Esophagus (tissue), 2 donors: ENCODE measurements at regions not wholly inside any gene's neighbourhood (a gene's known extent, or its start where the extent isn't known, plus 50 kb on each side); places are given as distances from the start of the nearest gene placed in this dataset.

Source experiments
- H3K27ac ChIP-seq, 2 donors: one replicate each; pipeline ENCODE4 v1.5.1; 2013; ENCODE audit warnings: low read depth in 2 of 2, mild to moderate bottlenecking in 2 of 2, inconsistent platforms in 1 of 2, low read length in 1 of 2, moderate library complexity in 1 of 2
- H3K27me3 ChIP-seq, 2 donors: one replicate each; pipeline ENCODE4 v1.6.1; 2013; ENCODE audit warnings: low read length in 2 of 2, control low read depth in 1 of 2, mild to moderate bottlenecking in 1 of 2; ENCODE audit not compliant: insufficient read depth in 2 of 2, control insufficient read depth in 1 of 2
- H3K36me3 ChIP-seq, 2 donors: one replicate each; pipeline ENCODE4 v1.6.1; 2013; ENCODE audit warnings: low read length in 1 of 2; ENCODE audit not compliant: control insufficient read depth in 2 of 2, insufficient read depth in 2 of 2
- H3K4me1 ChIP-seq, 2 donors: one replicate each; pipeline ENCODE4 v1.6.1; 2013; ENCODE audit warnings: low read length in 1 of 2; ENCODE audit not compliant: control insufficient read depth in 2 of 2, insufficient read depth in 2 of 2
- H3K4me3 ChIP-seq, 2 donors: one replicate each; pipeline ENCODE4 v1.5.1; 2013; ENCODE audit warnings: low read length in 2 of 2, mild to moderate bottlenecking in 2 of 2, low read depth in 1 of 2, moderate library complexity in 1 of 2
- H3K9me3 ChIP-seq, 2 donors: one replicate each; pipeline ENCODE4 v1.6.1; 2013; ENCODE audit warnings: mild to moderate bottlenecking in 2 of 2, low read depth in 1 of 2, low read length in 1 of 2, moderate library complexity in 1 of 2; ENCODE audit not compliant: control insufficient read depth in 2 of 2, insufficient read depth in 1 of 2
- WGBS, 2 donors: extraction: QIAGEN DNeasy Blood & Tissue Kit; methylation state at CpG; one replicate each; pipeline ENCODE4 v1.1.7; 2013; 5-methylcytosine and 5-hydroxymethylcytosine counted together
- donor health status: healthy with polysubstance abuse.
- donor health status: Bipolar disorder and iron deficiency.

DNA sequence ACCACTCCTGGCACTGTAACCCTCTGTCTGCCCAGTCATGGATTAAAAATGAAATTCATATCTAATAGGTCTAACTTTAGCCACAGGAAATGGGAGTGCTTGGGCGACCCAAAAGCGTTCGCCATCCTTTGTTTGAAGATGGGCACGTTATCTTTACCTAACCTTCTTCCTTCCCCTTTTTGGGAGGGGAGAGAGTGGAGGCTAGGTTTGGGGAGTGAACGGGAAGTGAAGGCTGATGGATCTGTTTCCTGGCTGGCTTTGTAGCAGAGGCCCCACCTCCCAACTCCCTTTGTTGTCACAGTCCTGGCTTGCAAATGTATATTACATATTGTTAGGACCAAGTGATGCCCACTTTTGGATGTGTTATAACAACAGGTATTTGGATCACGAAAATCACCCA lies 98.1 kb upstream of the ARHGEF3 start:
- no peaks in the 10 kb centered on the region for H3K4me1 ChIP-seq
- H3K27ac ChIP-seq = no peak overlapping the region
- WGBS, 2 donors = 74 to 79% methylated on average over 6 of the region's 6 CpGs
- no peaks in the 10 kb centered on the region for H3K27me3 ChIP-seq
- no peaks in the 10 kb centered on the region for H3K9me3 ChIP-seq
- H3K36me3 ChIP-seq = no peaks in the 10 kb centered on the region
- H3K4me3 ChIP-seq = no peak overlapping the region

DNA sequence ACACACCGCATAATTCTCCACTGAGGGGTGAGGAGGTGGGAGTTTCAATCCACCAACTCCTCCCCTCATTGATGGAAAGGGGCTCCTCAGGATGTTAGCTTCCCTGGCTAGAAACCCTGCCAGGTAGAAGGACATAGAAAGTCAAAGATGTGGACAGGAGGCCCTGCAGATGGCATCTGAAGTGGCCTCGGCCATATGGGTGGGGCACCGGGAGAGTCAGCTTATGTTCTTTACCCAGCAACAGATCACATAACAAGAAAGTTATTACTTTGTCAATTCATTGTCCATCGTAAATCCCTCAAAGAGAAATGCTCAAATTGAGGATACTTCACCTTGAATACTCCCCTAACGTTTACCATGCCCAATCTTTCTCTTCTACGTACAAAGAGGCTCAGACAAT lies 97.3 kb upstream of the ARHGEF3 start:
- Histone ChIP-seq H3K4me3 (no peak overlapping the region), H3K27me3 (no peaks in the 10 kb centered on the region), H3K9me3 (no peaks in the 10 kb centered on the region), H3K4me1 (no peaks in the 10 kb centered on the region), H3K27ac (no peak overlapping the region), H3K36me3 (no peaks in the 10 kb centered on the region)
- 88 to 93% methylated on average over 6 of the region's 6 CpGs for WGBS, 2 donors

DNA sequence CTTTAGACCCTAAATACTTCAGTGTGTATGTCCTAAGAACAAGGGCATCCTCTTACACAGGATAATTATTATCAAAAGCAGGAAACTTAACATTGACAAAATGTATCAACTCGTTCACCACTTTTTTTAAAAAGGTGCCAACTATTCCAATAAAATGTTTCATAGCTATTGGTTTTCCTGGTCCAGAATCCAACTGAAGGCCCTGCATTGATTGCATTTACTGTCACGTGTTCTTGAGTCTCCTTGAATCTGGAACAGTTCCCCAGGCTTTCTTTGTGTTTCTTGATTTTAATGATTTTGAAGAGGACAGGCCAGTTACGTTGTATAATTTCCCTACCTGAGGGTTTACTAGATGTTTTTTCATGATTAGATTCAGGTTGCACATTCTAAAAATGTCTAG lies 94.6 kb upstream of the ARHGEF3 start:
- Histone ChIP-seq H3K4me1 (peaks cover 0 to 2% of the 10 kb centered on the region in 2 donors), H3K27ac (no peak overlapping the region), H3K4me3 (no peak overlapping the region), H3K9me3 (no peaks in the 10 kb centered on the region), H3K36me3 (no peaks in the 10 kb centered on the region), H3K27me3 (no peaks in the 10 kb centered on the region)
- WGBS, 2 donors = 77 to 88% methylated on average over 3 of the region's 3 CpGs

DNA sequence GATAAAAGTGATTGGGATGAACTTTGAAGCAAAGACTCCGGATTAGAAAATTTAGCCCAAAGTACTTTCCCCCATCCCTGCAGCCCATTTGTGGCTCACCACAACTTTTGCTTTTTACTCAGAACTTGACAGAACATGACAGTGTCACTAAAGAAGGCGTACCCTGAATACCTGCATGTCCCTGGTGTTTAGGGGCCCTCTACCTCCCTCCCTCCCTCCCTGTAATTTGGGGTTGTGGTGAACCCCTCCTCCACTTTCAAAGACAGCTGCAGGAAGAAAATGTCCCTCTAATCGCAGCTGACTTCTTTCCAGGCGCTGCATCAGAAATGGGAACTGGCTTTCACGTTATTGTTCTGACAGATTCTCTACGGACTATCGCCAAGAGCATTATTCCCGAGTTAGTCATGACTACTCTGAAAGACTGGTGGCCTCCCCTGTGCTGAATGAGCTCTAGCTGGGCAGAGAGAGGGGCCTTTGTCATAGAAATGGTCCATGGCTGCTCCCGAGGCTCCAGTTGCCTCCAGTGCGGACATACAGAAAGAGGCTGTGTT lies 93.2 kb upstream of the ARHGEF3 start:
- Histone ChIP-seq H3K36me3 (no peaks in the 10 kb centered on the region), H3K4me1 (peaks cover 0 to 2% of the 10 kb centered on the region in 2 donors), H3K9me3 (no peaks in the 10 kb centered on the region), H3K27ac (peak overlapping the region; percentile 5 to 71), H3K27me3 (no peaks in the 10 kb centered on the region), H3K4me3 (no peak overlapping the region)
- WGBS, 2 donors = 23 to 50% methylated on average over 10 of the region's 10 CpGs

DNA sequence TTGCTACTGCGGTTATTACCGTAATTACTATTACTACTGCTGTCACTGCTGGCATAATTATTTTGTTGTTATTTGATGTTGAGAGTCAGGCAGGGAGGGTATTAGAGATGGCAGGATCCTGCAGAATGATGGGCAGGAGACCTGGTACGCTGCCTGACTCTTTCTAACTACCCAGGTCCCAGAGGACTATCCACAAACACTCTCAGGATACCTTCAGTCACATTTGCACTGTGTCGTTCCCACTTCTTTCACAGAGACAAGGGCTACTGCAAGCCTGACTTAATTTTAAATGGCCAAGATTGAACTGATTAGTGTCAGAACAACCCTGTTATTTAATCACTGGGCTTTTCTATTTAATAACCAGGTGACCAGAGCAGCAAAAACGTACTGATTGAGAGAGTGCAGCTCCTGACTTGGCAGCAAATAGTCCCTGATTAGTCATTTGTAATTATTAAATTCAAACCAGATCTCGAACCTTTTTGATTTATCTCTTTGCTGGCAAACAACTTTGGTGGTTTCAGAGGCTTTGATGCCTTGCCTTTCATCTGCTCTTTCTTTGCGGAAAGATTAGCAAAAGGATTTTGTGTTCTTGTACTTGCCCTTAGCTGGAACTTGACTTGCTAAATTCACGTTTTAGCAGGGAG lies 88.8 kb upstream of the ARHGEF3 start:
- H3K9me3 ChIP-seq = no peaks in the 10 kb centered on the region
- H3K27ac ChIP-seq = peak overlapping the region in 1 of 2 donors; percentile 53
- H3K4me1 ChIP-seq = peaks cover 2 to 11% of the 10 kb centered on the region in 2 donors
- no peaks in the 10 kb centered on the region for H3K27me3 ChIP-seq
- WGBS, 2 donors = 32 to 50% methylated on average over 8 of the region's 8 CpGs
- H3K36me3 ChIP-seq = no peaks in the 10 kb centered on the region
- H3K4me3 ChIP-seq = no peak overlapping the region

DNA sequence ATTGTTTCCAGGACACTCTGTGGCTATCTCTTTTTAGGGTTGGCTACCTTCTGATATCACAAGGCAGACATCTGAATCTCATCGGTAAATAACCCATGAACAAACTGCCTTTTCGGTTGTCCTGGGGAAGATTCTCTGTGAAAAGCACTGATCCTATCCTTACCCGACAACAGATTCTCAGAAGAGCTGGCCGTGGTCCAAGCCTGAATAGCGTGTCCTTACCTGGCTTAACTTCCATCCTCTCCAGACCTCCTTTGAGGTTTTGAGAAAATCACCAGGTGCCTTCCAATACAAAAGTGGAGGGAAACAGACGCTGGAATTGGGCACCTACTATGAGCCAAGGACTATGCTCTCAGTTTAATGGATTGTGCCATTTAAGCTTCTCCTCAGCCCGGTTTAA lies 87.4 kb upstream of the ARHGEF3 start:
- H3K27me3 ChIP-seq = no peaks in the 10 kb centered on the region
- WGBS, 2 donors = 45 to 57% methylated on average over 7 of the region's 7 CpGs
- no peaks in the 10 kb centered on the region for H3K36me3 ChIP-seq
- peak overlapping the region in 1 of 2 donors; percentile 10 for H3K27ac ChIP-seq
- no peaks in the 10 kb centered on the region for H3K9me3 ChIP-seq
- H3K4me3 ChIP-seq = no peak overlapping the region
- peaks cover 2 to 14% of the 10 kb centered on the region in 2 donors for H3K4me1 ChIP-seq

DNA sequence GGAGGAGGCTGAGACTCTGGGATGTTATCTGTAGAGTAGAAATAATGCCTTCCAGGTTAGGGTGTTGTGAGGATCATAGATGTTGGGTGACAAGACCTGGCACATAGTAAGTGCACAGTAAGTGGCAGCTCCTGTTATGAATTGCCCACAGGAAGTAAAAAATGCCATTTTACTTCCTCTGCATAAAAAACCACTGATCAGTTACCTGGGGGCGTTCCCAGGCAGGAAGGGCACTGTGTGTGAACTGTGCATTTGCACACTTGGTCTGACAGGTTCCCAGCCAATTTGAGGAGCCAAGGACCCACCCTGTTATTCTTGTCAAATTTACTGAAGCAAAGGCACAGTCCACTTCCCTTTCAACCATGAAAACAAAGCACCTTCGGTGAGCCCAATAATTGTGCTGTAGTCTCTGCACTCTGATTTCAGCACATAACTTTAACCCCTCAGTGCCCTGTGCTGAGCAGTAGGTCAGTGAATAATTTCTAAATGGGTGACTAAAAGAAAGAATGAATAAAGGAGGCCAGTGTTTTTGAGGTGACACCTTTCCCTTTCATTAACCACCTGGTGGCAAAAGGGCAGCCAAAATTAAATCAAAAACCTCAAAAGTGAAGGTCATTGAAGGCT lies 85.8 kb upstream of the ARHGEF3 start:
- Histone ChIP-seq H3K9me3 (no peaks in the 10 kb centered on the region), H3K36me3 (no peaks in the 10 kb centered on the region), H3K4me3 (no peak overlapping the region), H3K27ac (peak overlapping the region in 1 of 2 donors; percentile 41), H3K27me3 (no peaks in the 10 kb centered on the region), H3K4me1 (peaks cover 2 to 13% of the 10 kb centered on the region in 2 donors)
- 19 to 28% methylated on average over 2 of the region's 2 CpGs for WGBS, 2 donors

DNA sequence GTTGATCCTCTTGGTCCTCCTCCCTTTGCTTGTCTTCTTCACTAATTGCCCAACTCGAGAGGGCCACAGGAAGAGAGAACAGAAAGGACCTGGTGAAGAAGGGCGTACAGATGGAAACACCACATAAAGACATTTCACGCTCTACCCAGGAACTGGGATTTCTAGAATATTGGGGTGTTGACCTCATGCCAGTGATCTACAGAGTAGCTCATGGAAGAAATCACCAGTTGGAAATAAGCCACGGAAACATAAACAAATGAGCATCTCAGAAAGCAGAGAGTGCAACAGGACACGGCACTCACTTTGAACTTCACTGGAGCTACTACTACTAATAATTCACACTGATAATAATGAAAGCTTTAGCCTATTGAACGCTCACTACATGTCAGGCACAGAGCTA lies 84.6 kb upstream of the ARHGEF3 start:
- Histone ChIP-seq H3K27me3 (no peaks in the 10 kb centered on the region), H3K27ac (peak overlapping the region in 1 of 2 donors; percentile 55), H3K4me3 (no peak overlapping the region), H3K4me1 (peaks cover 2 to 13% of the 10 kb centered on the region in 2 donors), H3K9me3 (no peaks in the 10 kb centered on the region), H3K36me3 (no peaks in the 10 kb centered on the region)
- WGBS, 2 donors = 55 to 65% methylated on average over 6 of the region's 6 CpGs

DNA sequence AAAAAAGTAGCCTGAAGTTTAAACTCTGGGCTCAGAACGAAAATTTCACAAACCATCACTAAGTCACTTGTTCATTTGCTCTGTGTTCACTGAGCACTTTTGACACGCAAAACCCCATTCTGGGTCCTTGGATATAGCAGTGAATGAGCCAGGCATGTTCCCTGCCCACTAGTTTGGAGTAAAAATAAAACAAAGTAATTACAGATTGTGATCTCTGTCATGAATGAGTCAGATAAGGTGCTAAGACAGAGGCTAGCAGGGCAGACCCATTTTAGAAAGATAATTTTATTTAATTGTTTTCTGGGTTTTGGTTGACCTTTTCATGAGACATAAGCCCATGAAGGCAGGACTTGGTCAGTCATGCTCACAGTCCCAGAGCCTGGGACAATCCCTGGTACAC lies 84.1 kb upstream of the ARHGEF3 start:
- 84 to 93% methylated on average over 2 of the region's 2 CpGs for WGBS, 2 donors
- H3K27ac ChIP-seq = peak overlapping the region in 1 of 2 donors; percentile 55

DNA sequence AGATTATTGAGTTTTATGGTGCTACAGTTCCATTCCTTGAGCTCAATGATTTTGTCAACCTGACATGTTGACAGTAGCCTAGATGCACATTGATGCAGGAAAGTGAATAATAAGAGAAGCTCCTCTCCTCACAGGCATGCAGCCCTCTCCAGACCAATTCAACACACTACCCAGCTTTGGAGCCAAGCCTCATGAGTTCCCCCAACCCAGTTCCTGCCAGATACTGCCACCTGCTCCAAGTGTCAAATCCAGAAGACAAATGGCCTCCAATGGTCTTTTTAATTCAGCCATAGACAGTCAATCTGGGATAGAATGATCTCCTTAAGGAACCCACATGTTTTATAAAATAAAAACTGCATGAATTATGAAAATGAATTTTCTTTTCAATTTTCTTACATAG lies 83.7 kb upstream of the ARHGEF3 start:
- Histone ChIP-seq H3K4me1 (peaks cover 2 to 13% of the 10 kb centered on the region in 2 donors), H3K27me3 (no peaks in the 10 kb centered on the region), H3K9me3 (no peaks in the 10 kb centered on the region), H3K36me3 (no peaks in the 10 kb centered on the region), H3K4me3 (no peak overlapping the region), H3K27ac (no peak overlapping the region)

More for the DNA sequence above, 84.1 kb upstream of the ARHGEF3 start:
- Histone ChIP-seq H3K36me3 (no peaks in the 10 kb centered on the region), H3K4me3 (no peak overlapping the region), H3K4me1 (peaks cover 2 to 13% of the 10 kb centered on the region in 2 donors), H3K9me3 (no peaks in the 10 kb centered on the region), H3K27me3 (no peaks in the 10 kb centered on the region)
